C4-2B (cell line): ENCODE measurements at regions not wholly inside any gene's neighbourhood (a gene's known extent, or its start where the extent isn't known, plus 50 kb on each side); places are given as distances from the start of the nearest gene placed in this dataset.

Experiments
- H3K27ac ChIP-seq: fragments of 450-650 bp; 2 replicates; pipeline ENCODE4 v1.5.1; 2017
- ZFX ChIP-seq: fragments of 450-650 bp; IDR thresholded peaks from 2 replicates; pipeline ENCODE4 v1.6.1; 2017
- TF ChIP-seq, protein P1 (sequence below): fragments of 450-650 bp; conservative IDR thresholded peaks from 2 replicates; pipeline ENCODE4 v1.5.1; 2017; ENCODE audit warnings: mild to moderate bottlenecking

DNA sequence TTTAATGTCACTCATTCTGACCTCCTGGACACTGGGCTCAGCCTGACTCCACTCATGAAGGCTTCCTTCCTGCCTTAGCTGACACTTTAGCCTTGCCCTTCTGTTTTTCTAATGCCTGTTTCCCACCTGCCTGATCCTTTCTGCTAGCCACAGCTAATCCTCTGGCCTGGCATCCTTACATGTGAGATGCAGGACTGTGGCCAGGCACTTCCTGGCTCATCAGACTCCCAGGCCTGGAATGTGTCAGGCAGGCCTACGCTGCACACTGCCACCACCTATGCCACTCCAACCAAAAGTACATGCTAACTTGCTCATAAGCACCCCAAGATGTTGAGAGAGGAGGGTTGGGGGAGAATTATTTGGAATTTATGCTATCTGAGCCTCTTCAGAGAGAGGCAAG lies 138.8 kb upstream of the NALF2 start:
- TF ChIP-seq, protein P1, sequence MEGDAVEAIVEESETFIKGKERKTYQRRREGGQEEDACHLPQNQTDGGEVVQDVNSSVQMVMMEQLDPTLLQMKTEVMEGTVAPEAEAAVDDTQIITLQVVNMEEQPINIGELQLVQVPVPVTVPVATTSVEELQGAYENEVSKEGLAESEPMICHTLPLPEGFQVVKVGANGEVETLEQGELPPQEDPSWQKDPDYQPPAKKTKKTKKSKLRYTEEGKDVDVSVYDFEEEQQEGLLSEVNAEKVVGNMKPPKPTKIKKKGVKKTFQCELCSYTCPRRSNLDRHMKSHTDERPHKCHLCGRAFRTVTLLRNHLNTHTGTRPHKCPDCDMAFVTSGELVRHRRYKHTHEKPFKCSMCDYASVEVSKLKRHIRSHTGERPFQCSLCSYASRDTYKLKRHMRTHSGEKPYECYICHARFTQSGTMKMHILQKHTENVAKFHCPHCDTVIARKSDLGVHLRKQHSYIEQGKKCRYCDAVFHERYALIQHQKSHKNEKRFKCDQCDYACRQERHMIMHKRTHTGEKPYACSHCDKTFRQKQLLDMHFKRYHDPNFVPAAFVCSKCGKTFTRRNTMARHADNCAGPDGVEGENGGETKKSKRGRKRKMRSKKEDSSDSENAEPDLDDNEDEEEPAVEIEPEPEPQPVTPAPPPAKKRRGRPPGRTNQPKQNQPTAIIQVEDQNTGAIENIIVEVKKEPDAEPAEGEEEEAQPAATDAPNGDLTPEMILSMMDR = no peak
- no peak for TF ChIP-seq ZFX
- H3K27ac ChIP-seq = no peak overlapping the region

DNA sequence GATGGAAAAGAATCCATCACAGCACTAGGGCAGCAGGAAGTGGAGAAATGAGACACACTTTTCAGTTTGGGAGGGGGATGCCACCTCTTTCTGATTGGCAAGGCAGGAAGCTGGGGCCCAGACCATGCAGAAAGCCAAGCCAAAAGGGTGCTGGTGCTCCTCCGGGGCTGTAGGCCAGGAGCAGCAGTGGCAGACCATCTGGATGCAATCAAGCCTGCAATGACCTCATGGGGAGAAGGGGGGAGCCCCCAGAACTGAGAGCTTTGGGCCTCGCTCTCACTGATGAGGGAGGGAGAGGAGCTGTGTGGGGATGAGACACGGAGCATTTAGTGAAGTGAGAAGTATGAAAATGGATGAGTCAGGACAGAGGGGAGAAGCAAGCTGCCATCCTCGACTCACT lies 141.3 kb upstream of the NALF2 start:
- no peak for TF ChIP-seq ZFX
- TF ChIP-seq, protein P1 = no peak
- no peak overlapping the region for H3K27ac ChIP-seq

DNA sequence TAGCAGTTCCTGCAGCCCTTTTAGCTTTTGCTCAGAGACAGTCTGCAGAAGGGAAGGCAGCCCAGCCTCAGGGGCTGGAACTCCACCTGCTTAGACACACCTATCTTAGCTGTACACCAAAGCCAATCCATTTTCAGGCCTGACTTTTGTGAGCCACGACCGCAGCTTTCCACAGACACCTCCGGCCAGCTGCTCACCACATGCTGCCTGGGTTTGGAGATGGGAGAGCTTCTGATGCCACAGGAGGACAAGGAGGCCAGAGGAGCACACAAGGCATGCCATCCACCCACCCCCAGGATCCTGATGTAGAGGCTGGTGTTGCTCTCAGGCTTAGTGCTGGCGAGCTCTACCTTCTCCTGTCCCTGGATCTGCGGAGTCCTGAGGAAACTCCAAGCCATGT lies 141.8 kb upstream of the NALF2 start:
- no peak overlapping the region for H3K27ac ChIP-seq
- no peak for TF ChIP-seq ZFX
- TF ChIP-seq, protein P1 = no peak

DNA sequence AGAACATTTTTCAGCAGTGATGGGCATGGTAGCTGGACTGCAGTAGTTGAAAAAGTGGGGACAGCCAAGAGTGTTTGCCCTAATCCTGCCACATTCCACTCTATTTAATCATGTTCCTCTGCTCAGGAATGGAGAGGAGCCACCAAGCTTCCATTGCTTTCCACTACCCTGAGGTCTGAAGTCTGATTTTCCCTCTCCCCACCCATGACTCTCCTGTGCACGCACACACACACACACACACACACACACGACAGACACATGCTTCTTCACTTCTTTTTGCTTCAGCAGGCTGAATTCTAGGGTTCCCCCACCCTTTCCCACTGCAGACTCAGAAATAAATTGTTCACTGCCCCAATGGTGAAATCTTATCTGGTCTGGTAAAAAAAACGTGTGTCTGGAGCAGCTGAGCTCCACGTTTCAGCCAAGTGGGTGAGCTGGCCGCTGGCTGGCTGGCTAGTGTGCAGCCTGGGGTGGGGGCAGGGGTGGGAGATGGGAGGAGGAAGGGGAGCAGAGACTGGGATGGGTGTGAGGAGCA lies 142.7 kb upstream of the NALF2 start:
- no peak overlapping the region for H3K27ac ChIP-seq

DNA sequence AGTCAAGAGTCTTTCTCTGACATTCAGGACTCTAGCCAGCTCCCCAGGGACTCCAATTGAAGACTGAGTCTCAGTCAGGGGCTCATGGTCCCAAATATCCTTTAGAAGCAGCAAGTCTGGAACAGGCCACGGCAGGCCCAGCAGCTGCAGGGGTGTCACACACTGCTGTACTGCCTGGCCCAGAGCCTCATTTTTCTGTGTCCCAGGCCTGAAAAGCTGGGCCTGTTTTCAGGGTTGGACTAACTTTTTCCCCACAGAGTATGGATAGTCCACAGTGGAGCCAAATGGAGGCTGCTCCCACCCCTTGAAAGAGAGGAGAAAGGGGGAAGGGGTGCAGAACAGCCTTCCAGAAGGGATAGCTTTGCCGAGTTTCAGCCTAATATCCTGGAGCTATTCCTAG lies 146.8 kb upstream of the NALF2 start:
- TF ChIP-seq ZFX = no peak
- TF ChIP-seq, protein P1 = no peak

More for the DNA sequence above, 142.7 kb upstream of the NALF2 start:
- TF ChIP-seq ZFX = no peak
- TF ChIP-seq, protein P1 = no peak

DNA sequence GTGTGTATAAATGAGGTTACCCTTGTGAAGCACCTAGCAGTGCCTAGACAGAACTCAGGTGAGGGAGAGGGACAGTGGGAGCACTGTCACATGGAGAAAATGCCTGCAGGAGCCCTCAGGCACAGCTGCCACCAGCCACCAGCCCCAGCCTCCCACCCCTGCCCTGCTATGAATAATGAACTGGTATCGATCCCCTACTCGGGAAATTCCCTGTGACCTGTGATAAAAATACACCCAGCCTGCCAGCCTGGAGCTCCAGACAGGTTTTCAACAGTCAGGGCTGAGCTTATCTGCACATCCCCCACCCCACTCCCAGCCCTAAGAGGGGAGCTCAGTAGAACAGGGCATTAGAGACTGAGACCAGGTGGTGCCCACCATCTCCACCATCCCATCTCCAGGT lies 159.6 kb upstream of the PJA1 start:
- TF ChIP-seq ZFX = no peak
- TF ChIP-seq, protein P1 = no peak
- H3K27ac ChIP-seq = no peak overlapping the region

More for the DNA sequence above, 146.8 kb upstream of the NALF2 start:
- no peak overlapping the region for H3K27ac ChIP-seq

DNA sequence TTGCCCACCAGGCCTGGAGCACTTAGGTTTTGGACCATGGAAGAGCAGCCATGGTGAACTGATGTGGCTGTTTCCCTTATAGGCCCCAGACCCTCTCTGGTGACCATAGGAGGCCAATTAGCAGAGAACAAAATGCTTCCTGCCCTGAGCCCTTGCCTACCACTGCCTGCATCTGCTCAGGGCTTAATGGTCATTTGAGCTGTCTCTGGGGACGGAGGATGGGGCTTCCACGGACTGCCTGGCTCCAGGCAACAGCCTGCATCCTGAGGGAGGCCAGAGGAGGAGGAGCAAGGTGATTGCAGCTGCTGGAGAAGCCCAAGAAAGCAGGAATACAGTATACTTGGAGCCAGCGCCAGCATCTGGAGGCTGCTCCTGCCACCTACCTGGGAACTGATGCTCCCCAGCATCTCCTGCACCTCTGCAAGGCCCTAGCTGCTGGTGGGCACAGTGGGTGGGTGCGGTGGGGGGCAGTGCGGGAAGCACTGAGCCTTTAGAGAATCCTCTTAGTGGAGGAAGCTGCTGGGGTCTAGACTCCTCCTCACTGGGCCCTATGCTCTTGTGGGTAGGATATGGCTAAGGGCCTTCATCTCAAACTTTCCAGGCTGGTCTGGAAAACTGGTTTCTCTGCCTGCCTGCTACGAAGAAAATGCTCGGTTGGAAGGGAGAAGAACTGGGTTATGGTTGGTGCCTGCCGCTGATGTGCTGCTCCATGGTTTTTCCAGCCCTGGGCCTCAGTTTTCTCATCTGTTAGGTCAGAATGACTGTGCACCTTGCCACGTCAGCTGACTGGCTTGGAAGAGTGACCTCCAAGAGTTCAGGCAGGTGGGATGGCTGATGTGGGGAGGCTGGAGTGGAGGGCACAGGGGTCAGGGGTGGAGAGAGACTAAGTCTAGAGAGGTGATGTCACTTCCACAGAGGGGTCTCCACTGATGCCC lies 158.8 kb upstream of the PJA1 start:
- TF ChIP-seq, protein P1 = no peak
- no peak for TF ChIP-seq ZFX
- H3K27ac ChIP-seq = no peak overlapping the region
